HCT116 (cell line): ENCODE measurements at regions not wholly inside any gene's neighbourhood (a gene's known extent, or its start where the extent isn't known, plus 50 kb on each side); places are given as distances from the start of the nearest gene placed in this dataset.

ENCODE experiments used
- ATAC-seq: fragments of 200-7000 bp; cut with Tn5 transposase; 2 replicates; pipeline ENCODE4 v1.9.1; 2020; ENCODE audit warnings: mild to moderate bottlenecking, moderate library complexity
- BruUV-seq: library from RNA; stranded (reverse); fragments of 400-500 nt; replicated peaks from 2 replicates; lab custom pipeline; 2021; lab: Mats Ljungman, UMichigan
- CTCF ChIA-PET: fragments of 300-600 bp; sonication (Branson Sonifier 250); formaldehyde crosslinking; loops from one replicate; lab custom pipeline; 2021; ENCODE audit warnings: antibody characterized with exemption; lab: Charles Lee
- POLR2A ChIA-PET: fragments of 300-600, 350-600 bp; sonication (Branson Sonifier 250); formaldehyde crosslinking; loops from one replicate; lab custom pipeline; 2021; ENCODE audit warnings: antibody characterized with exemption; lab: Charles Lee
- RAD21 ChIA-PET, 2 experiments: fragments of 300-600 bp; sonication (Branson Sonifier 250); formaldehyde crosslinking; loops; one replicate each; lab custom pipeline; 2023; ENCODE audit warnings: low total read pairs in 2 of 2; ENCODE audit not compliant: uncharacterized antibody in 2 of 2, unreplicated experiment in 2 of 2, low non-redundant PET in 1 of 2; lab: Charles Lee
- DNase-seq: peaks from one replicate; pipeline ENCODE4 v3.0.0-alpha.2; 2010; ENCODE audit warnings: low read depth, low spot score
- H2AFZ ChIP-seq: fragments of 200-600 bp; shearing (Covaris generic), sonication (generic); 2 replicates; pipeline ENCODE4 v1.6.1; 2017; ENCODE audit warnings: low read depth, mixed run types, mixed read lengths, antibody characterized with exemption, low read length; ENCODE audit not compliant: poor library complexity, severe bottlenecking
- H3K27ac ChIP-seq: 2 replicates; pipeline ENCODE4 v1.5.1; 2012; ENCODE audit warnings: low read depth, low read length
- H3K27me3 ChIP-seq: fragments of 200-600 bp; sonication (generic); 2 replicates; pipeline ENCODE4 v1.6.1; 2016; ENCODE audit warnings: mixed run types, low read length, mixed read lengths; ENCODE audit not compliant: insufficient read depth
- H3K36me3 ChIP-seq, 2 experiments: fragments of 200-500 bp in 1 of 2; fragments of 200-600 bp in 1 of 2; sonication (Bioruptor generic) in 1 of 2; sonication (generic) in 1 of 2; 2 replicates each; pipeline versions ENCODE4 v1.5.1 to v1.6.1; 2014 to 2016; ENCODE audit warnings: low read length in 2 of 2, inconsistent platforms in 1 of 2, mixed read lengths in 1 of 2, mixed run types in 1 of 2; ENCODE audit not compliant: insufficient read depth in 2 of 2, control insufficient read depth in 1 of 2
- H3K4me1 ChIP-seq, 2 experiments: fragments of 200-600 bp in 1 of 2; sonication (generic) in 1 of 2; 2 replicates each; pipeline versions ENCODE4 v1.5.1 to v1.6.1; 2012 to 2017; ENCODE audit warnings: low read length in 2 of 2, inconsistent platforms in 1 of 2, mild to moderate bottlenecking in 1 of 2, mixed read lengths in 1 of 2, mixed run types in 1 of 2, moderate library complexity in 1 of 2; ENCODE audit not compliant: insufficient read depth in 2 of 2, control insufficient read depth in 1 of 2
- H3K4me2 ChIP-seq: fragments of 200-600 bp; sonication (generic); 2 replicates; pipeline ENCODE4 v1.6.1; 2017; ENCODE audit warnings: mixed run types, low read length, mixed read lengths
- H3K4me3 ChIP-seq, 2 experiments: fragments of 200-600 bp in 1 of 2; sonication (generic) in 1 of 2; replicated peaks in 1 of 2; 2 replicates each; pipeline ENCODE4 v1.5.1; 2011 to 2016; ENCODE audit warnings: low read length in 2 of 2, control low read depth in 1 of 2, low read depth in 1 of 2, mild to moderate bottlenecking in 1 of 2, mixed read lengths in 1 of 2, mixed run types in 1 of 2
- H3K79me2 ChIP-seq: fragments of 200-600 bp; sonication (generic); 2 replicates; pipeline ENCODE4 v1.6.1; 2017; ENCODE audit warnings: mild to moderate bottlenecking, mixed run types, low read length, moderate library complexity, mixed read lengths; ENCODE audit not compliant: insufficient read depth
- H3K9ac ChIP-seq: fragments of 200-600 bp; sonication (generic); 2 replicates; pipeline ENCODE4 v1.6.1; 2016; ENCODE audit warnings: low read length, mixed read lengths
- H3K9me2 ChIP-seq: fragments of 200-600 bp; sonication (generic), shearing (Covaris generic); 2 replicates; pipeline ENCODE4 v1.6.1; 2017; ENCODE audit warnings: mixed run types, mild to moderate bottlenecking, moderate library complexity; ENCODE audit not compliant: insufficient read depth
- H3K9me3 ChIP-seq, 2 experiments: fragments of 200-500 bp in 1 of 2; fragments of 200-600 bp in 1 of 2; sonication (Bioruptor generic) in 1 of 2; sonication (generic) in 1 of 2; 2 replicates each; pipeline ENCODE4 v1.6.1; 2014 to 2017; ENCODE audit warnings: low read length in 2 of 2, mixed read lengths in 2 of 2, inconsistent platforms in 1 of 2, low read depth in 1 of 2, mild to moderate bottlenecking in 1 of 2, mixed run types in 1 of 2, moderate library complexity in 1 of 2; ENCODE audit not compliant: control insufficient read depth in 1 of 2, insufficient read depth in 1 of 2
- H4K20me1 ChIP-seq: fragments of 200-600 bp; sonication (generic), shearing (Covaris generic); 2 replicates; pipeline ENCODE4 v1.6.1; 2017; ENCODE audit warnings: mixed run types, mild to moderate bottlenecking, moderate library complexity; ENCODE audit not compliant: insufficient read depth
- CBX3 ChIP-seq: IDR thresholded peaks from 2 replicates; pipeline ENCODE4 v1.6.1; 2012; ENCODE audit warnings: low read depth
- CEBPB ChIP-seq: IDR thresholded peaks from 2 replicates; pipeline ENCODE4 v1.6.1; 2012; ENCODE audit warnings: low read depth
- EGR1 ChIP-seq: IDR thresholded peaks from 2 replicates; pipeline ENCODE4 v1.6.1; 2012; ENCODE audit warnings: low read depth
- EZH2 ChIP-seq: fragments of 200-600 bp; sonication (generic); IDR thresholded peaks from 2 replicates; pipeline ENCODE4 v1.6.1; 2017; ENCODE audit warnings: antibody characterized with exemption, mixed run types
- EZH2phosphoT487 ChIP-seq: fragments of 200-600 bp; IDR thresholded peaks from 2 replicates; pipeline ENCODE4 v1.6.1; 2018; ENCODE audit warnings: antibody characterized with exemption, borderline replicate concordance
- JUND ChIP-seq: IDR thresholded peaks from 2 replicates; pipeline ENCODE4 v1.6.1; 2012
- POLR2AphosphoS5 ChIP-seq: IDR thresholded peaks from 2 replicates; pipeline ENCODE4 v1.6.1; 2011; ENCODE audit warnings: mild to moderate bottlenecking, low read depth, low read length, moderate library complexity
- RAD21 ChIP-seq: IDR thresholded peaks from 2 replicates; pipeline ENCODE4 v1.6.1; 2012; ENCODE audit warnings: low read depth, mild to moderate bottlenecking
- SIN3A ChIP-seq: IDR thresholded peaks from 2 replicates; pipeline ENCODE4 v1.6.1; 2012; ENCODE audit warnings: low read depth
- TCF7L2 ChIP-seq: IDR thresholded peaks from 2 replicates; pipeline ENCODE4 v1.7.0; 2011; ENCODE audit warnings: borderline replicate concordance, inconsistent platforms; ENCODE audit not compliant: insufficient read depth, insufficient read length; ENCODE audit errors: extremely low read depth
- ZFX ChIP-seq: fragments of 450-650 bp; IDR thresholded peaks from 2 replicates; pipeline ENCODE4 v1.6.1; 2017
- ZNF274 ChIP-seq: fragments of 200-500 bp; sonication (Bioruptor generic); IDR thresholded peaks from 2 replicates; pipeline ENCODE4 v1.6.1; 2014; ENCODE audit warnings: mild to moderate bottlenecking, low read depth, low read length, inconsistent platforms
- intact Hi-C: fragments of 100-400 bp; cut with micrococcal nuclease; formaldehyde crosslinking; loops from 2 replicates; pipeline ENCODE4 v1.10.0; 2022
- TF ChIP-seq, protein P1 (sequence below): IDR thresholded peaks from 2 replicates; pipeline ENCODE4 v1.6.1; 2012
- TF ChIP-seq, protein P2 (sequence below): IDR thresholded peaks from 2 replicates; pipeline ENCODE4 v1.6.1; 2012; ENCODE audit warnings: low read depth
- TF ChIP-seq, protein P3 (sequence below): IDR thresholded peaks from 2 replicates; pipeline ENCODE4 v1.6.1; 2012
- TF ChIP-seq, protein P4 (sequence below): IDR thresholded peaks from 2 replicates; pipeline ENCODE4 v1.6.1; 2011; ENCODE audit warnings: mild to moderate bottlenecking, low read length, moderate library complexity; ENCODE audit not compliant: insufficient replicate concordance; ENCODE audit errors: extremely low read depth

DNA sequence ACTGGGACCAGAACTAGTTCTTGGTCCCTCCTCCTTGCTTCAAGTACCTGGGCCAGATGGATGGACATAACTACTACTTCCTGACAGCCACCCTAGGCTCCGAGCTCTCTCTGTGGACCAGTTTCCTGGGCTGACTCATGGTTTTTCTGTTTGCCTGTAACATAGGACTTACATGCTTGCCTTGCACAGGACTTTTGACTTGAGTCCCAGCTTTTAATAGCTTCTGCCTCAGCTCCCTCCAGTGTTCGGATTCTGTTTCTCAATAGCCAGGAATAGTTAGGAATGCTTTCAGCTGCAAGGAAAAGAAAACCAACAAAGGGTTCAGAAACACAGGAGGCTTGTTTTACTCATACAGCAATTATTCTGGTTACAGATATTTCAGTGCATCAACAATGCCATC, 405.9 kb downstream of the ZNF536 start:
- H3K4me1 ChIP-seq = no peaks in the 10 kb centered on the region
- CTCF ChIA-PET = no interaction called here
- H3K79me2 ChIP-seq = no peaks in the 10 kb centered on the region
- no peaks in the 10 kb centered on the region for H3K36me3 ChIP-seq
- no peak overlapping the region for H3K4me2 ChIP-seq
- POLR2A ChIA-PET = no interaction called here
- intact Hi-C loops = no loop called here
- TF ChIP-seq CEBPB = no peak
- TF ChIP-seq EZH2 = no peak
- no peak for TF ChIP-seq EZH2phosphoT487
- TF ChIP-seq, protein P1, sequence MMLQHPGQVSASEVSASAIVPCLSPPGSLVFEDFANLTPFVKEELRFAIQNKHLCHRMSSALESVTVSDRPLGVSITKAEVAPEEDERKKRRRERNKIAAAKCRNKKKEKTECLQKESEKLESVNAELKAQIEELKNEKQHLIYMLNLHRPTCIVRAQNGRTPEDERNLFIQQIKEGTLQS = no peak
- TF ChIP-seq, protein P2, sequence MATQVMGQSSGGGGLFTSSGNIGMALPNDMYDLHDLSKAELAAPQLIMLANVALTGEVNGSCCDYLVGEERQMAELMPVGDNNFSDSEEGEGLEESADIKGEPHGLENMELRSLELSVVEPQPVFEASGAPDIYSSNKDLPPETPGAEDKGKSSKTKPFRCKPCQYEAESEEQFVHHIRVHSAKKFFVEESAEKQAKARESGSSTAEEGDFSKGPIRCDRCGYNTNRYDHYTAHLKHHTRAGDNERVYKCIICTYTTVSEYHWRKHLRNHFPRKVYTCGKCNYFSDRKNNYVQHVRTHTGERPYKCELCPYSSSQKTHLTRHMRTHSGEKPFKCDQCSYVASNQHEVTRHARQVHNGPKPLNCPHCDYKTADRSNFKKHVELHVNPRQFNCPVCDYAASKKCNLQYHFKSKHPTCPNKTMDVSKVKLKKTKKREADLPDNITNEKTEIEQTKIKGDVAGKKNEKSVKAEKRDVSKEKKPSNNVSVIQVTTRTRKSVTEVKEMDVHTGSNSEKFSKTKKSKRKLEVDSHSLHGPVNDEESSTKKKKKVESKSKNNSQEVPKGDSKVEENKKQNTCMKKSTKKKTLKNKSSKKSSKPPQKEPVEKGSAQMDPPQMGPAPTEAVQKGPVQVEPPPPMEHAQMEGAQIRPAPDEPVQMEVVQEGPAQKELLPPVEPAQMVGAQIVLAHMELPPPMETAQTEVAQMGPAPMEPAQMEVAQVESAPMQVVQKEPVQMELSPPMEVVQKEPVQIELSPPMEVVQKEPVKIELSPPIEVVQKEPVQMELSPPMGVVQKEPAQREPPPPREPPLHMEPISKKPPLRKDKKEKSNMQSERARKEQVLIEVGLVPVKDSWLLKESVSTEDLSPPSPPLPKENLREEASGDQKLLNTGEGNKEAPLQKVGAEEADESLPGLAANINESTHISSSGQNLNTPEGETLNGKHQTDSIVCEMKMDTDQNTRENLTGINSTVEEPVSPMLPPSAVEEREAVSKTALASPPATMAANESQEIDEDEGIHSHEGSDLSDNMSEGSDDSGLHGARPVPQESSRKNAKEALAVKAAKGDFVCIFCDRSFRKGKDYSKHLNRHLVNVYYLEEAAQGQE = no peak
- no peak for TF ChIP-seq POLR2AphosphoS5
- TF ChIP-seq SIN3A = no peak
- TF ChIP-seq JUND = no peak
- TF ChIP-seq, protein P3, sequence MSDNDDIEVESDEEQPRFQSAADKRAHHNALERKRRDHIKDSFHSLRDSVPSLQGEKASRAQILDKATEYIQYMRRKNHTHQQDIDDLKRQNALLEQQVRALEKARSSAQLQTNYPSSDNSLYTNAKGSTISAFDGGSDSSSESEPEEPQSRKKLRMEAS = no peak
- no peak for TF ChIP-seq ZFX
- no peak for TF ChIP-seq CBX3
- no peak for TF ChIP-seq TCF7L2
- TF ChIP-seq, protein P4, sequence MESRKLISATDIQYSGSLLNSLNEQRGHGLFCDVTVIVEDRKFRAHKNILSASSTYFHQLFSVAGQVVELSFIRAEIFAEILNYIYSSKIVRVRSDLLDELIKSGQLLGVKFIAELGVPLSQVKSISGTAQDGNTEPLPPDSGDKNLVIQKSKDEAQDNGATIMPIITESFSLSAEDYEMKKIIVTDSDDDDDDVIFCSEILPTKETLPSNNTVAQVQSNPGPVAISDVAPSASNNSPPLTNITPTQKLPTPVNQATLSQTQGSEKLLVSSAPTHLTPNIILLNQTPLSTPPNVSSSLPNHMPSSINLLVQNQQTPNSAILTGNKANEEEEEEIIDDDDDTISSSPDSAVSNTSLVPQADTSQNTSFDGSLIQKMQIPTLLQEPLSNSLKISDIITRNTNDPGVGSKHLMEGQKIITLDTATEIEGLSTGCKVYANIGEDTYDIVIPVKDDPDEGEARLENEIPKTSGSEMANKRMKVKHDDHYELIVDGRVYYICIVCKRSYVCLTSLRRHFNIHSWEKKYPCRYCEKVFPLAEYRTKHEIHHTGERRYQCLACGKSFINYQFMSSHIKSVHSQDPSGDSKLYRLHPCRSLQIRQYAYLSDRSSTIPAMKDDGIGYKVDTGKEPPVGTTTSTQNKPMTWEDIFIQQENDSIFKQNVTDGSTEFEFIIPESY = no peak
- TF ChIP-seq ZNF274 = no peak
- TF ChIP-seq EGR1 = no peak
- TF ChIP-seq RAD21 = no peak
- H3K9me2 ChIP-seq = no peaks in the 10 kb centered on the region
- no peak for ATAC-seq
- peaks cover 0 to 12% of the 10 kb centered on the region in 2 experiments; a peak in 2 of 4 replicates for H3K9me3 ChIP-seq
- no peak overlapping the region for H3K9ac ChIP-seq
- no peaks in the 10 kb centered on the region for H3K27me3 ChIP-seq
- no peak overlapping the region for H2AFZ ChIP-seq
- no peaks in the 10 kb centered on the region for H4K20me1 ChIP-seq
- no peak overlapping the region for H3K27ac ChIP-seq
- RAD21 ChIA-PET = no interaction called here
- BruUV-seq = no TSS peak
- no peak overlapping the region for H3K4me3 ChIP-seq
- DNase-seq = no peak
